H1 (cell line): ENCODE measurements at regions not wholly inside any gene's neighbourhood (a gene's known extent, or its start where the extent isn't known, plus 50 kb on each side); places are given as distances from the start of the nearest gene placed in this dataset.

ENCODE experiments used
- CREB1 ChIP-seq: IDR thresholded peaks from 2 replicates; pipeline ENCODE4 v1.6.1; 2012; ENCODE audit warnings: inconsistent platforms
- NRF1 ChIP-seq: IDR thresholded peaks from 2 replicates; pipeline ENCODE4 v1.6.1; 2011; ENCODE audit warnings: mild to moderate bottlenecking, low read depth, low read length, improper control_type of control experiment
- SP1 ChIP-seq: IDR thresholded peaks from 2 replicates; pipeline ENCODE4 v1.6.1; 2011; ENCODE audit warnings: low read depth, low read length
- TF ChIP-seq, protein P1 (sequence below): fragments of 300-600 bp; sonication (generic); IDR thresholded peaks from 2 replicates; pipeline ENCODE4 v1.7.1; 2012; ENCODE audit warnings: low read length, moderate library complexity, mild to moderate bottlenecking, inconsistent platforms; ENCODE audit not compliant: insufficient replicate concordance
- TF ChIP-seq, protein P2 (sequence below): IDR thresholded peaks from 2 replicates; pipeline ENCODE4 v1.6.1; 2011; ENCODE audit warnings: low read length, improper control_type of control experiment

DNA sequence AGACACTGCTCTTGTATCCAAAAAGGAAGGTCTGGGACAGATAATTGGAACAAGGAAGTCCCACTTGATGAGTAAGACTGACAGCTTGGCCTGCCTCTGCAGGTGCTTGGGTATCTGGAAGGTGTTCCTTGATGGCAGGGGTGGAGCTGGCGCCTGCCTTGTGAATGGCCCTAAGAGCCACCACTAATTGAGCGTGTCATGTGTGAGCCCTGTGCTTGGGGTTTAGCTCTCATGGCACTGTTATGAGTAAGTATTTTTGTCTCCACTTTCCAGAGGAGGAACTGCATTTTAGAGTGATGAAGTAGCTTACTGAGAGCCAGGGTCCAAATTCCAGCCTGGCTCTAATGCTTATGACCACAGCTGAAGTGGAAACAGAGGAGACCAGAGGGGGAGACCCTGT, 71.2 kb upstream of the NECTIN1 start (continued):
- TF ChIP-seq, protein P1, sequence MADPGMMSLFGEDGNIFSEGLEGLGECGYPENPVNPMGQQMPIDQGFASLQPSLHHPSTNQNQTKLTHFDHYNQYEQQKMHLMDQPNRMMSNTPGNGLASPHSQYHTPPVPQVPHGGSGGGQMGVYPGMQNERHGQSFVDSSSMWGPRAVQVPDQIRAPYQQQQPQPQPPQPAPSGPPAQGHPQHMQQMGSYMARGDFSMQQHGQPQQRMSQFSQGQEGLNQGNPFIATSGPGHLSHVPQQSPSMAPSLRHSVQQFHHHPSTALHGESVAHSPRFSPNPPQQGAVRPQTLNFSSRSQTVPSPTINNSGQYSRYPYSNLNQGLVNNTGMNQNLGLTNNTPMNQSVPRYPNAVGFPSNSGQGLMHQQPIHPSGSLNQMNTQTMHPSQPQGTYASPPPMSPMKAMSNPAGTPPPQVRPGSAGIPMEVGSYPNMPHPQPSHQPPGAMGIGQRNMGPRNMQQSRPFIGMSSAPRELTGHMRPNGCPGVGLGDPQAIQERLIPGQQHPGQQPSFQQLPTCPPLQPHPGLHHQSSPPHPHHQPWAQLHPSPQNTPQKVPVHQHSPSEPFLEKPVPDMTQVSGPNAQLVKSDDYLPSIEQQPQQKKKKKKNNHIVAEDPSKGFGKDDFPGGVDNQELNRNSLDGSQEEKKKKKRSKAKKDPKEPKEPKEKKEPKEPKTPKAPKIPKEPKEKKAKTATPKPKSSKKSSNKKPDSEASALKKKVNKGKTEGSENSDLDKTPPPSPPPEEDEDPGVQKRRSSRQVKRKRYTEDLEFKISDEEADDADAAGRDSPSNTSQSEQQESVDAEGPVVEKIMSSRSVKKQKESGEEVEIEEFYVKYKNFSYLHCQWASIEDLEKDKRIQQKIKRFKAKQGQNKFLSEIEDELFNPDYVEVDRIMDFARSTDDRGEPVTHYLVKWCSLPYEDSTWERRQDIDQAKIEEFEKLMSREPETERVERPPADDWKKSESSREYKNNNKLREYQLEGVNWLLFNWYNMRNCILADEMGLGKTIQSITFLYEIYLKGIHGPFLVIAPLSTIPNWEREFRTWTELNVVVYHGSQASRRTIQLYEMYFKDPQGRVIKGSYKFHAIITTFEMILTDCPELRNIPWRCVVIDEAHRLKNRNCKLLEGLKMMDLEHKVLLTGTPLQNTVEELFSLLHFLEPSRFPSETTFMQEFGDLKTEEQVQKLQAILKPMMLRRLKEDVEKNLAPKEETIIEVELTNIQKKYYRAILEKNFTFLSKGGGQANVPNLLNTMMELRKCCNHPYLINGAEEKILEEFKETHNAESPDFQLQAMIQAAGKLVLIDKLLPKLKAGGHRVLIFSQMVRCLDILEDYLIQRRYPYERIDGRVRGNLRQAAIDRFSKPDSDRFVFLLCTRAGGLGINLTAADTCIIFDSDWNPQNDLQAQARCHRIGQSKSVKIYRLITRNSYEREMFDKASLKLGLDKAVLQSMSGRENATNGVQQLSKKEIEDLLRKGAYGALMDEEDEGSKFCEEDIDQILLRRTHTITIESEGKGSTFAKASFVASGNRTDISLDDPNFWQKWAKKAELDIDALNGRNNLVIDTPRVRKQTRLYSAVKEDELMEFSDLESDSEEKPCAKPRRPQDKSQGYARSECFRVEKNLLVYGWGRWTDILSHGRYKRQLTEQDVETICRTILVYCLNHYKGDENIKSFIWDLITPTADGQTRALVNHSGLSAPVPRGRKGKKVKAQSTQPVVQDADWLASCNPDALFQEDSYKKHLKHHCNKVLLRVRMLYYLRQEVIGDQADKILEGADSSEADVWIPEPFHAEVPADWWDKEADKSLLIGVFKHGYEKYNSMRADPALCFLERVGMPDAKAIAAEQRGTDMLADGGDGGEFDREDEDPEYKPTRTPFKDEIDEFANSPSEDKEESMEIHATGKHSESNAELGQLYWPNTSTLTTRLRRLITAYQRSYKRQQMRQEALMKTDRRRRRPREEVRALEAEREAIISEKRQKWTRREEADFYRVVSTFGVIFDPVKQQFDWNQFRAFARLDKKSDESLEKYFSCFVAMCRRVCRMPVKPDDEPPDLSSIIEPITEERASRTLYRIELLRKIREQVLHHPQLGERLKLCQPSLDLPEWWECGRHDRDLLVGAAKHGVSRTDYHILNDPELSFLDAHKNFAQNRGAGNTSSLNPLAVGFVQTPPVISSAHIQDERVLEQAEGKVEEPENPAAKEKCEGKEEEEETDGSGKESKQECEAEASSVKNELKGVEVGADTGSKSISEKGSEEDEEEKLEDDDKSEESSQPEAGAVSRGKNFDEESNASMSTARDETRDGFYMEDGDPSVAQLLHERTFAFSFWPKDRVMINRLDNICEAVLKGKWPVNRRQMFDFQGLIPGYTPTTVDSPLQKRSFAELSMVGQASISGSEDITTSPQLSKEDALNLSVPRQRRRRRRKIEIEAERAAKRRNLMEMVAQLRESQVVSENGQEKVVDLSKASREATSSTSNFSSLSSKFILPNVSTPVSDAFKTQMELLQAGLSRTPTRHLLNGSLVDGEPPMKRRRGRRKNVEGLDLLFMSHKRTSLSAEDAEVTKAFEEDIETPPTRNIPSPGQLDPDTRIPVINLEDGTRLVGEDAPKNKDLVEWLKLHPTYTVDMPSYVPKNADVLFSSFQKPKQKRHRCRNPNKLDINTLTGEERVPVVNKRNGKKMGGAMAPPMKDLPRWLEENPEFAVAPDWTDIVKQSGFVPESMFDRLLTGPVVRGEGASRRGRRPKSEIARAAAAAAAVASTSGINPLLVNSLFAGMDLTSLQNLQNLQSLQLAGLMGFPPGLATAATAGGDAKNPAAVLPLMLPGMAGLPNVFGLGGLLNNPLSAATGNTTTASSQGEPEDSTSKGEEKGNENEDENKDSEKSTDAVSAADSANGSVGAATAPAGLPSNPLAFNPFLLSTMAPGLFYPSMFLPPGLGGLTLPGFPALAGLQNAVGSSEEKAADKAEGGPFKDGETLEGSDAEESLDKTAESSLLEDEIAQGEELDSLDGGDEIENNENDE: no peak
- TF ChIP-seq CREB1 (no peak), SP1 (no peak), NRF1 (no peak)
- TF ChIP-seq, protein P2, sequence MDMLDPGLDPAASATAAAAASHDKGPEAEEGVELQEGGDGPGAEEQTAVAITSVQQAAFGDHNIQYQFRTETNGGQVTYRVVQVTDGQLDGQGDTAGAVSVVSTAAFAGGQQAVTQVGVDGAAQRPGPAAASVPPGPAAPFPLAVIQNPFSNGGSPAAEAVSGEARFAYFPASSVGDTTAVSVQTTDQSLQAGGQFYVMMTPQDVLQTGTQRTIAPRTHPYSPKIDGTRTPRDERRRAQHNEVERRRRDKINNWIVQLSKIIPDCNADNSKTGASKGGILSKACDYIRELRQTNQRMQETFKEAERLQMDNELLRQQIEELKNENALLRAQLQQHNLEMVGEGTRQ: no peak
- TF ChIP-seq, all 59 proteins: peak for 0
